HCT116 (cell line): ENCODE measurements at regions not wholly inside any gene's neighbourhood (a gene's known extent, or its start where the extent isn't known, plus 50 kb on each side); places are given as distances from the start of the nearest gene placed in this dataset.

Source experiments
- ATAC-seq: fragments of 200-7000 bp; cut with Tn5 transposase; 2 replicates; pipeline ENCODE4 v1.9.1; 2020; ENCODE audit warnings: mild to moderate bottlenecking, moderate library complexity
- BruUV-seq: library from RNA; stranded (reverse); fragments of 400-500 nt; replicated peaks from 2 replicates; lab custom pipeline; 2021; lab: Mats Ljungman, UMichigan
- CTCF ChIA-PET: fragments of 300-600 bp; sonication (Branson Sonifier 250); formaldehyde crosslinking; loops from one replicate; lab custom pipeline; 2021; ENCODE audit warnings: antibody characterized with exemption; lab: Charles Lee
- POLR2A ChIA-PET: fragments of 300-600, 350-600 bp; sonication (Branson Sonifier 250); formaldehyde crosslinking; loops from one replicate; lab custom pipeline; 2021; ENCODE audit warnings: antibody characterized with exemption; lab: Charles Lee
- RAD21 ChIA-PET, 2 experiments: fragments of 300-600 bp; sonication (Branson Sonifier 250); formaldehyde crosslinking; loops; one replicate each; lab custom pipeline; 2023; ENCODE audit warnings: low total read pairs in 2 of 2; ENCODE audit not compliant: uncharacterized antibody in 2 of 2, unreplicated experiment in 2 of 2, low non-redundant PET in 1 of 2; lab: Charles Lee
- DNase-seq: peaks from one replicate; pipeline ENCODE4 v3.0.0-alpha.2; 2010; ENCODE audit warnings: low read depth, low spot score
- H2AFZ ChIP-seq: fragments of 200-600 bp; shearing (Covaris generic), sonication (generic); 2 replicates; pipeline ENCODE4 v1.6.1; 2017; ENCODE audit warnings: low read depth, mixed run types, mixed read lengths, antibody characterized with exemption, low read length; ENCODE audit not compliant: poor library complexity, severe bottlenecking
- H3K27ac ChIP-seq: 2 replicates; pipeline ENCODE4 v1.5.1; 2012; ENCODE audit warnings: low read depth, low read length
- H3K27me3 ChIP-seq: fragments of 200-600 bp; sonication (generic); 2 replicates; pipeline ENCODE4 v1.6.1; 2016; ENCODE audit warnings: mixed run types, low read length, mixed read lengths; ENCODE audit not compliant: insufficient read depth
- H3K36me3 ChIP-seq, 2 experiments: fragments of 200-500 bp in 1 of 2; fragments of 200-600 bp in 1 of 2; sonication (Bioruptor generic) in 1 of 2; sonication (generic) in 1 of 2; 2 replicates each; pipeline versions ENCODE4 v1.5.1 to v1.6.1; 2014 to 2016; ENCODE audit warnings: low read length in 2 of 2, inconsistent platforms in 1 of 2, mixed read lengths in 1 of 2, mixed run types in 1 of 2; ENCODE audit not compliant: insufficient read depth in 2 of 2, control insufficient read depth in 1 of 2
- H3K4me1 ChIP-seq, 2 experiments: fragments of 200-600 bp in 1 of 2; sonication (generic) in 1 of 2; 2 replicates each; pipeline versions ENCODE4 v1.5.1 to v1.6.1; 2012 to 2017; ENCODE audit warnings: low read length in 2 of 2, inconsistent platforms in 1 of 2, mild to moderate bottlenecking in 1 of 2, mixed read lengths in 1 of 2, mixed run types in 1 of 2, moderate library complexity in 1 of 2; ENCODE audit not compliant: insufficient read depth in 2 of 2, control insufficient read depth in 1 of 2
- H3K4me2 ChIP-seq: fragments of 200-600 bp; sonication (generic); 2 replicates; pipeline ENCODE4 v1.6.1; 2017; ENCODE audit warnings: mixed run types, low read length, mixed read lengths
- H3K4me3 ChIP-seq, 2 experiments: fragments of 200-600 bp in 1 of 2; sonication (generic) in 1 of 2; replicated peaks in 1 of 2; 2 replicates each; pipeline ENCODE4 v1.5.1; 2011 to 2016; ENCODE audit warnings: low read length in 2 of 2, control low read depth in 1 of 2, low read depth in 1 of 2, mild to moderate bottlenecking in 1 of 2, mixed read lengths in 1 of 2, mixed run types in 1 of 2
- H3K79me2 ChIP-seq: fragments of 200-600 bp; sonication (generic); 2 replicates; pipeline ENCODE4 v1.6.1; 2017; ENCODE audit warnings: mild to moderate bottlenecking, mixed run types, low read length, moderate library complexity, mixed read lengths; ENCODE audit not compliant: insufficient read depth
- H3K9ac ChIP-seq: fragments of 200-600 bp; sonication (generic); 2 replicates; pipeline ENCODE4 v1.6.1; 2016; ENCODE audit warnings: low read length, mixed read lengths
- H3K9me2 ChIP-seq: fragments of 200-600 bp; sonication (generic), shearing (Covaris generic); 2 replicates; pipeline ENCODE4 v1.6.1; 2017; ENCODE audit warnings: mixed run types, mild to moderate bottlenecking, moderate library complexity; ENCODE audit not compliant: insufficient read depth
- H3K9me3 ChIP-seq, 2 experiments: fragments of 200-500 bp in 1 of 2; fragments of 200-600 bp in 1 of 2; sonication (Bioruptor generic) in 1 of 2; sonication (generic) in 1 of 2; 2 replicates each; pipeline ENCODE4 v1.6.1; 2014 to 2017; ENCODE audit warnings: low read length in 2 of 2, mixed read lengths in 2 of 2, inconsistent platforms in 1 of 2, low read depth in 1 of 2, mild to moderate bottlenecking in 1 of 2, mixed run types in 1 of 2, moderate library complexity in 1 of 2; ENCODE audit not compliant: control insufficient read depth in 1 of 2, insufficient read depth in 1 of 2
- H4K20me1 ChIP-seq: fragments of 200-600 bp; sonication (generic), shearing (Covaris generic); 2 replicates; pipeline ENCODE4 v1.6.1; 2017; ENCODE audit warnings: mixed run types, mild to moderate bottlenecking, moderate library complexity; ENCODE audit not compliant: insufficient read depth
- CBX3 ChIP-seq: IDR thresholded peaks from 2 replicates; pipeline ENCODE4 v1.6.1; 2012; ENCODE audit warnings: low read depth
- EGR1 ChIP-seq: IDR thresholded peaks from 2 replicates; pipeline ENCODE4 v1.6.1; 2012; ENCODE audit warnings: low read depth
- ELF1 ChIP-seq: IDR thresholded peaks from 2 replicates; pipeline ENCODE4 v1.6.1; 2012; ENCODE audit warnings: low read depth, borderline replicate concordance
- EZH2phosphoT487 ChIP-seq: fragments of 200-600 bp; IDR thresholded peaks from 2 replicates; pipeline ENCODE4 v1.6.1; 2018; ENCODE audit warnings: antibody characterized with exemption, borderline replicate concordance
- FOSL1 ChIP-seq: IDR thresholded peaks from 2 replicates; pipeline ENCODE4 v1.6.1; 2012; ENCODE audit warnings: low read depth
- POLR2A ChIP-seq: IDR thresholded peaks from 2 replicates; pipeline ENCODE4 v1.7.0; 2011; ENCODE audit warnings: borderline replicate concordance; ENCODE audit not compliant: insufficient read depth, insufficient read length; ENCODE audit errors: extremely low read depth
- SRF ChIP-seq: IDR thresholded peaks from 2 replicates; pipeline ENCODE4 v1.6.1; 2012; ENCODE audit warnings: low read depth
- ZFX ChIP-seq: fragments of 450-650 bp; IDR thresholded peaks from 2 replicates; pipeline ENCODE4 v1.6.1; 2017
- ZNF274 ChIP-seq: fragments of 200-500 bp; sonication (Bioruptor generic); IDR thresholded peaks from 2 replicates; pipeline ENCODE4 v1.6.1; 2014; ENCODE audit warnings: mild to moderate bottlenecking, low read depth, low read length, inconsistent platforms
- intact Hi-C: fragments of 100-400 bp; cut with micrococcal nuclease; formaldehyde crosslinking; loops from 2 replicates; pipeline ENCODE4 v1.10.0; 2022
- TF ChIP-seq, protein P1 (sequence below): IDR thresholded peaks from 2 replicates; pipeline ENCODE4 v1.6.1; 2012
- TF ChIP-seq, protein P2 (sequence below): IDR thresholded peaks from 2 replicates; pipeline ENCODE4 v1.6.1; 2012
- TF ChIP-seq, protein P3 (sequence below), 3 experiments: fragments of 200-600 bp in 1 of 3; sonication (generic) in 1 of 3; IDR thresholded peaks in 2 of 3; conservative IDR thresholded peaks in 1 of 3; 2 replicates each; pipeline ENCODE4 v1.5.1; 2012 to 2017; ENCODE audit warnings: low read depth in 2 of 3, low read length in 2 of 3, antibody characterized with exemption in 1 of 3, borderline replicate concordance in 1 of 3, control low read depth in 1 of 3, mild to moderate bottlenecking in 1 of 3, mixed read lengths in 1 of 3, mixed run types in 1 of 3, moderate library complexity in 1 of 3; ENCODE audit not compliant: insufficient read depth in 1 of 3

DNA sequence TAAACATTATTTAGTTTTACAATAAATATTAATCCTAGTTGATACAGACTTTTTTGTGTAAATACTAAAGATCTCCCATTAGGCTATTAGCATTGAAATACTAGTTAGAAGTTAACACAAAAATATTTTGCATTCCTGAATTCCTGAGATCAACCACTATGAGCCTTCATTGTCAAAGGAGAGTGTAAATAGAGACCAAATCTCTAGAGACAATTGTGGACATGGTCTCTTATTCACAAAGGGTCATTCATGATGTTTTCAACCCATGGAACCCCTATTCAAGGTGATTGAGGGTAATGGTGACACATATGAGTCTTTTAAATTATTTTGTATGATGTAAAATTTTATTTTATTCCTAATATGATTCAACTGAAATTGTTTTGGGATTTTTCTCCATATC is 1454.8 kb upstream of the LRRTM3 start (continued):
- TF ChIP-seq, protein P1, sequence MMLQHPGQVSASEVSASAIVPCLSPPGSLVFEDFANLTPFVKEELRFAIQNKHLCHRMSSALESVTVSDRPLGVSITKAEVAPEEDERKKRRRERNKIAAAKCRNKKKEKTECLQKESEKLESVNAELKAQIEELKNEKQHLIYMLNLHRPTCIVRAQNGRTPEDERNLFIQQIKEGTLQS = no peak
- TF ChIP-seq, protein P2, sequence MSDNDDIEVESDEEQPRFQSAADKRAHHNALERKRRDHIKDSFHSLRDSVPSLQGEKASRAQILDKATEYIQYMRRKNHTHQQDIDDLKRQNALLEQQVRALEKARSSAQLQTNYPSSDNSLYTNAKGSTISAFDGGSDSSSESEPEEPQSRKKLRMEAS = no peak
- no peak for TF ChIP-seq SRF
- TF ChIP-seq FOSL1 = no peak
- TF ChIP-seq EZH2phosphoT487 = no peak
- no peak for TF ChIP-seq ZFX

DNA sequence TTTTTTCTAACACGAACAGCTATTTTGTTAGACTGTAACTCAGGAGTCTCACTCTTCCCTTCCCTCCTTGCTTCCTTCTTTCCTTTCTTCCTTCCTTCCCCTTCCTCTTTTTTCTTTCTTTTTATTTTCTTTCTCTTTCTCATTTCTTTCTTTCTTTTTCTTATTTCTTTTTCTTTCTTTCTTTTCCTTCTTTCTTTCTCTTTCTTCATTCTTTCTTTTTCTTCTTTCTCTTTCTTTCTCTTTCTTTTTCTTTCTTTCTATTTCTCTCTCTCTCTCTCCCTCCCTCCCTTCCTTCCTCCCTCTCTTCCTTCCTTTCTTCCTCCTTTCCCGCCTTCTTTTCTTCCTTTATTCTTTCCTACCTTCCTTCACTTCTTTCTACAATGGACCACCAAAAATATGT is 1443.0 kb upstream of the LRRTM3 start:
- POLR2A ChIA-PET = no interaction called here
- no peak for ATAC-seq
- H3K9ac ChIP-seq = no peak overlapping the region
- H3K4me3 ChIP-seq = no peak overlapping the region
- H3K9me2 ChIP-seq = no peaks in the 10 kb centered on the region
- DNase-seq = no peak
- no peaks in the 10 kb centered on the region for H4K20me1 ChIP-seq
- no peak overlapping the region for H3K4me2 ChIP-seq
- no peaks in the 10 kb centered on the region for H3K9me3 ChIP-seq
- no peaks in the 10 kb centered on the region for H3K4me1 ChIP-seq
- intact Hi-C loops = no loop called here
- H2AFZ ChIP-seq = no peak overlapping the region
- no peaks in the 10 kb centered on the region for H3K79me2 ChIP-seq
- TF ChIP-seq POLR2A (no peak), CBX3 (no peak), ELF1 (no peak), EGR1 (no peak), FOSL1 (no peak), ZNF274 (no peak)
- TF ChIP-seq, protein P3, sequence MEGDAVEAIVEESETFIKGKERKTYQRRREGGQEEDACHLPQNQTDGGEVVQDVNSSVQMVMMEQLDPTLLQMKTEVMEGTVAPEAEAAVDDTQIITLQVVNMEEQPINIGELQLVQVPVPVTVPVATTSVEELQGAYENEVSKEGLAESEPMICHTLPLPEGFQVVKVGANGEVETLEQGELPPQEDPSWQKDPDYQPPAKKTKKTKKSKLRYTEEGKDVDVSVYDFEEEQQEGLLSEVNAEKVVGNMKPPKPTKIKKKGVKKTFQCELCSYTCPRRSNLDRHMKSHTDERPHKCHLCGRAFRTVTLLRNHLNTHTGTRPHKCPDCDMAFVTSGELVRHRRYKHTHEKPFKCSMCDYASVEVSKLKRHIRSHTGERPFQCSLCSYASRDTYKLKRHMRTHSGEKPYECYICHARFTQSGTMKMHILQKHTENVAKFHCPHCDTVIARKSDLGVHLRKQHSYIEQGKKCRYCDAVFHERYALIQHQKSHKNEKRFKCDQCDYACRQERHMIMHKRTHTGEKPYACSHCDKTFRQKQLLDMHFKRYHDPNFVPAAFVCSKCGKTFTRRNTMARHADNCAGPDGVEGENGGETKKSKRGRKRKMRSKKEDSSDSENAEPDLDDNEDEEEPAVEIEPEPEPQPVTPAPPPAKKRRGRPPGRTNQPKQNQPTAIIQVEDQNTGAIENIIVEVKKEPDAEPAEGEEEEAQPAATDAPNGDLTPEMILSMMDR (IDR thresholded peaks at IDR 0.05 in 2 of 3, conservative IDR thresholded peaks at IDR 0.05 in 1 of 3; ENCODE audit: borderline replicate concordance in 1 of 3, insufficient read depth in 1 of 3, low read depth in 2 of 3, low read length in 2 of 3) = no peak
- TF ChIP-seq, protein P2 = no peak
- no peaks in the 10 kb centered on the region for H3K36me3 ChIP-seq
- CTCF ChIA-PET = no interaction called here
- H3K27ac ChIP-seq = no peak overlapping the region
- BruUV-seq = no TSS peak
- H3K27me3 ChIP-seq = no peaks in the 10 kb centered on the region
- RAD21 ChIA-PET = no interaction called here
